OCI-LY1 (cell line): ENCODE measurements at regions not wholly inside any gene's neighbourhood (a gene's known extent, or its start where the extent isn't known, plus 50 kb on each side); places are given as distances from the start of the nearest gene placed in this dataset.
"Not testable (repeated sequence)": the region's sequence is repeated elsewhere in the genome, so short reads cannot be mapped to it uniquely, and the experiment has no call there.

Source experiments
- H2AFZ ChIP-seq: fragments of 200-600 bp; sonication (generic), shearing (Covaris generic); 2 replicates; pipeline ENCODE4 v1.6.0; 2014; ENCODE audit warnings: antibody characterized with exemption, mild to moderate bottlenecking, low read length
- H3F3A ChIP-seq: fragments of 200-600 bp; sonication (generic), shearing (Covaris generic); 2 replicates; pipeline ENCODE4 v1.6.0; 2014; ENCODE audit warnings: mild to moderate bottlenecking, antibody characterized with exemption, low read length, moderate library complexity; ENCODE audit not compliant: insufficient read depth
- H3K27ac ChIP-seq: fragments of 200-600 bp; sonication (generic); 2 replicates; pipeline ENCODE4 v1.5.1; 2014; ENCODE audit warnings: low read length, mixed run types, mild to moderate bottlenecking, low read depth; ENCODE audit not compliant: poor library complexity, severe bottlenecking
- H3K27me3 ChIP-seq: fragments of 200-600 bp; sonication (generic); 2 replicates; pipeline ENCODE4 v1.6.0; 2014; ENCODE audit warnings: antibody characterized with exemption, mild to moderate bottlenecking, low read length, moderate library complexity; ENCODE audit not compliant: insufficient read depth
- H3K36me3 ChIP-seq: fragments of 200-600 bp; sonication (generic); 2 replicates; pipeline ENCODE4 v1.6.1; 2014; ENCODE audit warnings: mild to moderate bottlenecking, antibody characterized with exemption, low read length, moderate library complexity, mixed read lengths; ENCODE audit not compliant: insufficient read depth
- H3K4me1 ChIP-seq: fragments of 200-600 bp; sonication (generic); 2 replicates; pipeline ENCODE4 v1.5.1; 2014; ENCODE audit warnings: mild to moderate bottlenecking, low read length, moderate library complexity; ENCODE audit not compliant: insufficient read depth, severe bottlenecking
- H3K4me2 ChIP-seq: fragments of 200-600 bp; sonication (generic), shearing (Covaris generic); 2 replicates; pipeline ENCODE4 v1.6.1; 2014; ENCODE audit warnings: low read length
- H3K4me3 ChIP-seq: fragments of 200-600 bp; sonication (generic); 2 replicates; pipeline ENCODE4 v1.5.1; 2014; ENCODE audit warnings: low read length, low read depth, mild to moderate bottlenecking, mixed read lengths; ENCODE audit not compliant: poor library complexity, severe bottlenecking
- H3K79me2 ChIP-seq: fragments of 200-600 bp; shearing (Covaris generic); 2 replicates; pipeline ENCODE4 v1.6.1; 2016; ENCODE audit warnings: mixed run types, low read length, mixed read lengths; ENCODE audit not compliant: insufficient read depth
- H3K9ac ChIP-seq: fragments of 200-600 bp; sonication (generic), shearing (Covaris generic); 2 replicates; pipeline ENCODE4 v1.6.1; 2014; ENCODE audit warnings: mild to moderate bottlenecking, low read length, mixed read lengths
- H3K9me2 ChIP-seq: fragments of 200-600 bp; sonication (generic), shearing (Covaris generic); 2 replicates; pipeline ENCODE4 v1.6.1; 2014; ENCODE audit warnings: low read depth, mild to moderate bottlenecking, low read length, mixed read lengths
- H3K9me3 ChIP-seq: fragments of 200-600 bp; shearing (Covaris generic); 2 replicates; pipeline ENCODE4 v1.6.1; 2014; ENCODE audit warnings: low read length, mixed read lengths
- H4K20me1 ChIP-seq: fragments of 200-600 bp; sonication (generic), shearing (Covaris generic); 2 replicates; pipeline ENCODE4 v1.6.0; 2016; ENCODE audit warnings: mild to moderate bottlenecking, low read length; ENCODE audit not compliant: insufficient read depth
- EZH2 ChIP-seq: fragments of 200-600 bp; sonication (generic), shearing (Covaris generic); IDR thresholded peaks from 2 replicates; pipeline ENCODE4 v1.8.0; 2017; ENCODE audit warnings: borderline replicate concordance, mixed run types, mild to moderate bottlenecking, antibody characterized with exemption, low read length, moderate library complexity, mixed read lengths
- TF ChIP-seq, protein P1 (sequence below): fragments of 200-600 bp; sonication (generic), shearing (Covaris generic); IDR thresholded peaks from 2 replicates; pipeline ENCODE4 v1.5.1; 2017; ENCODE audit warnings: mild to moderate bottlenecking, antibody characterized with exemption, low read length, moderate library complexity, mixed read lengths

DNA sequence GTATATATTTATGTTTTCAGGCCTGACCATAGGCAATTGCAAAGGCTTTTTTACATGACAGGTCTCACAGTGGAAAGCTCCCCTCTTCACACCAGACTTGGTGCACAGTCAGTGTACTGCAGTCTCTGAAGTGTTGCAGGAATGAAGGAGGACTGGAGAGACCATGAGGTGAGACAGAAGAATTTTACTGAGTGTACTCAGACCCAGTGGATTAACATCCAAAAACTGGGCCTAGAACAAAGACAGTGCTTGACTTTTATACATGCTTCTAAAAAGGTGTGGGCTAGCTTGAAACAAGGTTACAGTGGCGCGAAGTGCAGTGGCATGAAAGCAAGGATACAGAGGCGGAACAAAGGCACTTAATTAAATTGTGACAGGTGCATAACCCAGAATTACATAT, 822.9 kb downstream of the RAPGEF2 start:
- TF ChIP-seq EZH2, result no peak
- TF ChIP-seq, protein P1, sequence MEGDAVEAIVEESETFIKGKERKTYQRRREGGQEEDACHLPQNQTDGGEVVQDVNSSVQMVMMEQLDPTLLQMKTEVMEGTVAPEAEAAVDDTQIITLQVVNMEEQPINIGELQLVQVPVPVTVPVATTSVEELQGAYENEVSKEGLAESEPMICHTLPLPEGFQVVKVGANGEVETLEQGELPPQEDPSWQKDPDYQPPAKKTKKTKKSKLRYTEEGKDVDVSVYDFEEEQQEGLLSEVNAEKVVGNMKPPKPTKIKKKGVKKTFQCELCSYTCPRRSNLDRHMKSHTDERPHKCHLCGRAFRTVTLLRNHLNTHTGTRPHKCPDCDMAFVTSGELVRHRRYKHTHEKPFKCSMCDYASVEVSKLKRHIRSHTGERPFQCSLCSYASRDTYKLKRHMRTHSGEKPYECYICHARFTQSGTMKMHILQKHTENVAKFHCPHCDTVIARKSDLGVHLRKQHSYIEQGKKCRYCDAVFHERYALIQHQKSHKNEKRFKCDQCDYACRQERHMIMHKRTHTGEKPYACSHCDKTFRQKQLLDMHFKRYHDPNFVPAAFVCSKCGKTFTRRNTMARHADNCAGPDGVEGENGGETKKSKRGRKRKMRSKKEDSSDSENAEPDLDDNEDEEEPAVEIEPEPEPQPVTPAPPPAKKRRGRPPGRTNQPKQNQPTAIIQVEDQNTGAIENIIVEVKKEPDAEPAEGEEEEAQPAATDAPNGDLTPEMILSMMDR, result no peak
- H3K27ac ChIP-seq, result no peak overlapping the region
- H3K4me1 ChIP-seq, result no peaks in the 10 kb centered on the region
- H3K9ac ChIP-seq, result no peak overlapping the region
- no peaks in the 10 kb centered on the region for H3K9me2 ChIP-seq
- no peaks in the 10 kb centered on the region for H3F3A ChIP-seq
- no peaks in the 10 kb centered on the region for H3K27me3 ChIP-seq
- no peaks in the 10 kb centered on the region for H3K79me2 ChIP-seq
- no peaks in the 10 kb centered on the region for H4K20me1 ChIP-seq
- no peak overlapping the region for H3K4me2 ChIP-seq
- no peak overlapping the region for H3K4me3 ChIP-seq
- no peak overlapping the region for H2AFZ ChIP-seq
- H3K36me3 ChIP-seq, result no peaks in the 10 kb centered on the region
- 0 out of 2 replicates have a peak, but pooled peaks cover 6% of the 10 kb centered on the region for H3K9me3 ChIP-seq

DNA sequence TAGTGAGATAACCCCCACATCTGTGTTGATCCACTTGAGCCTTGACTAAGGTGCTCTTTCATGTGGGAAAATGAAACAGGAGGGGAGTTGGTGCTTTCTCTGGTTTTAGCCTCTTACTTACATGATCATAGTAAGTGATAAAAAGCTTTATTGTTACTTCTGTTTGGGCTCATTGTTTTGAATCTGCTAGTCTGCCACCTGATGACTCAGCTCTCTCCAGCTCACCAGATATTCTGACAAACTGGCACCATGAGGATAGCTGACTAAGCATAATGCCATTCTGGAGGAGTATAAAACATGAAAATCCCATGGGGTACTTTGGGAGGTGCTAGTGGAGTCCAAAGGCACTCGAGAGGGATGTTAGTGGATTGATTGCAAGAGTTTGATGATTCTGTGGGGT, 824.0 kb downstream of the RAPGEF2 start:
- 0 out of 2 replicates have a peak, but pooled peaks cover 6% of the 10 kb centered on the region for H3K9me3 ChIP-seq
- H3K4me3 ChIP-seq, result no peak overlapping the region
- TF ChIP-seq EZH2, result no peak
- TF ChIP-seq, protein P1, result no peak
- no peak overlapping the region for H3K9ac ChIP-seq
- H3K4me1 ChIP-seq, result no peaks in the 10 kb centered on the region
- no peaks in the 10 kb centered on the region for H4K20me1 ChIP-seq
- no peaks in the 10 kb centered on the region for H3K9me2 ChIP-seq
- no peaks in the 10 kb centered on the region for H3K36me3 ChIP-seq
- no peak overlapping the region for H2AFZ ChIP-seq
- no peaks in the 10 kb centered on the region for H3F3A ChIP-seq
- no peaks in the 10 kb centered on the region for H3K79me2 ChIP-seq
- no peak overlapping the region for H3K27ac ChIP-seq
- no peaks in the 10 kb centered on the region for H3K27me3 ChIP-seq
- H3K4me2 ChIP-seq, result no peak overlapping the region

DNA sequence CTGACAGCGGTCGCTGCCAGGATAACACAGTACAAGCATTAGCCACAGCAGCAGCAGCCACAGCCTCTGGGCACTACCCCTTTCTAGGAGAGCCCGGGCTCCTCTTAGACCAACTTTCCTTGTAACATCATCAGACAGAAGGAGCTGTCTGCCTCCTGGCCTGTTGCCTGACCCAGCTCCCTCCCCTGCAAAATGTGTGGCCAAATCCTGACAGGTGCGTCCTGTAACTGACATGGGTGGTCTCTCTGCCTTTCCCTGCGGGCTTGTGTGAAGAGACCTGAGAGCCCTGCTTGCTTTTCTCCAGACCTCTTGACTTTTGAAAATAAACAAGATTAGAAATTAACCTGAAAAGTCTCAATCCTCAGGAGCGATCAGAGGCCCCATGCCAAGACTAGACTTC, 824.9 kb downstream of the RAPGEF2 start:
- Histone ChIP-seq H3K9me3 (0 out of 2 replicates have a peak, but pooled peaks cover 6% of the 10 kb centered on the region), H3K4me1 (no peaks in the 10 kb centered on the region), H3K9ac (no peak overlapping the region), H3K9me2 (no peaks in the 10 kb centered on the region), H3K36me3 (no peaks in the 10 kb centered on the region), H3K27me3 (no peaks in the 10 kb centered on the region), H4K20me1 (no peaks in the 10 kb centered on the region), H3F3A (no peaks in the 10 kb centered on the region), H3K4me2 (no peak overlapping the region), H3K4me3 (no peak overlapping the region), H3K27ac (no peak overlapping the region), H2AFZ (no peak overlapping the region), H3K79me2 (no peaks in the 10 kb centered on the region)
- no peak for TF ChIP-seq EZH2

DNA sequence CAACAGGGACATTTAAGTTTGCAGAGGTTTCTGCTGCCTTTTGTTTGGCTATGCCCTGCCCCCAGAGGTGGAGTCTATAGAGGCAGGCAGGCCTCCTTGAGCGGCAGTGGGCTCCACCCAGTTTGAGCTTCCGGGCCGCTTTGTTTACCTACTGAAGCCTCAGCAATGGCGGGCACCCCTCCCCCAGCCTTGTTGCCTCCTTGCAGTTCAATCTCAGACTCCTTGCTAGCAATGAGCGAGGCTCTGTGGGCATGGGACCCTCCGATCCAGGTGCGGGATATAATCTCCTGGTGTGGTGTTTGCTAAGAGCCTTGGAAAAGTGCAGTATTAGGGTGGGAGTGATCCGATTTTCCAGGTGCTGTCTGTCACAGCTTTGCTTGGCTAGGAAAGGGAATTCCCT, 831.7 kb downstream of the RAPGEF2 start:
- H3K4me2 ChIP-seq, H3K9ac ChIP-seq, H3K79me2 ChIP-seq, H3K9me3 ChIP-seq, H3K27ac ChIP-seq, H3F3A ChIP-seq, H3K27me3 ChIP-seq, H4K20me1 ChIP-seq, H3K4me3 ChIP-seq, H3K36me3 ChIP-seq, H3K9me2 ChIP-seq, H3K4me1 ChIP-seq, H2AFZ ChIP-seq: not testable (repeated sequence)
